KMS-11 (cell line): ENCODE measurements at regions not wholly inside any gene's neighbourhood (a gene's known extent, or its start where the extent isn't known, plus 50 kb on each side); places are given as distances from the start of the nearest gene placed in this dataset.
"Not testable (repeated sequence)": the region's sequence is repeated elsewhere in the genome, so short reads cannot be mapped to it uniquely, and the experiment has no call there.

Experiments
- H2AFZ ChIP-seq: fragments of 200-600 bp; sonication (generic); 2 replicates; pipeline ENCODE4 v1.6.1; 2016; ENCODE audit warnings: antibody characterized with exemption, mixed run types, low read depth
- H3K27ac ChIP-seq: fragments of 200-600 bp; sonication (generic); 2 replicates; pipeline ENCODE4 v1.6.1; 2016; ENCODE audit warnings: mild to moderate bottlenecking, mixed run types
- H3K27me3 ChIP-seq: fragments of 200-600 bp; sonication (generic); 2 replicates; pipeline ENCODE4 v1.6.1; 2017; ENCODE audit warnings: mild to moderate bottlenecking, low read depth, mixed run types, moderate library complexity; ENCODE audit not compliant: insufficient read depth
- H3K36me3 ChIP-seq: fragments of 200-600 bp; sonication (generic); 2 replicates; pipeline ENCODE4 v1.6.1; 2017; ENCODE audit warnings: mild to moderate bottlenecking, mixed run types; ENCODE audit not compliant: insufficient read depth
- H3K4me1 ChIP-seq: fragments of 200-600 bp; sonication (generic); 2 replicates; pipeline ENCODE4 v1.6.1; 2016; ENCODE audit warnings: mild to moderate bottlenecking, low read depth, mixed run types; ENCODE audit not compliant: poor library complexity, severe bottlenecking
- H3K4me2 ChIP-seq: fragments of 200-600 bp; sonication (generic); 2 replicates; pipeline ENCODE4 v1.7.0; 2016; ENCODE audit warnings: mild to moderate bottlenecking, mixed run types
- H3K4me3 ChIP-seq: fragments of 200-600 bp; sonication (generic); IDR thresholded peaks from 2 replicates; pipeline ENCODE4 v1.6.1; 2017; ENCODE audit warnings: low read depth, low read length, mixed read lengths; ENCODE audit not compliant: insufficient read depth
- H3K79me2 ChIP-seq: fragments of 200-600 bp; sonication (generic); 2 replicates; pipeline ENCODE4 v1.6.1; 2016; ENCODE audit warnings: low read depth, mixed run types; ENCODE audit not compliant: insufficient read depth
- H3K9ac ChIP-seq: fragments of 200-600 bp; sonication (generic); 2 replicates; pipeline ENCODE4 v1.6.1; 2016; ENCODE audit warnings: mild to moderate bottlenecking, mixed run types
- H4K20me1 ChIP-seq: fragments of 200-600 bp; sonication (generic); 2 replicates; pipeline ENCODE4 v1.6.1; 2016; ENCODE audit warnings: mild to moderate bottlenecking, mixed run types; ENCODE audit not compliant: insufficient read depth
- CTCF ChIP-seq: fragments of 200-600 bp; sonication (generic); conservative IDR thresholded peaks from 2 replicates; pipeline ENCODE4 v1.6.1; 2017; ENCODE audit warnings: low read depth, mild to moderate bottlenecking, antibody characterized with exemption, low read length, moderate library complexity, mixed read lengths

- Histone ChIP-seq H3K36me3 (no peaks in the 10 kb centered on the region), H3K27ac (no peak overlapping the region), H4K20me1 (no peaks in the 10 kb centered on the region), H2AFZ (no peak overlapping the region), H3K4me3 (no peak overlapping the region), H3K79me2 (no peaks in the 10 kb centered on the region), H3K27me3 (no peaks in the 10 kb centered on the region), H3K4me1 (no peaks in the 10 kb centered on the region), H3K4me2 (no peak overlapping the region), H3K9ac (no peak overlapping the region)
- TF ChIP-seq CTCF = no peak
Measured at GRCh38 chr12:131290255-131290959, 336.7 kb downstream of the ADGRD1 start.

- not testable (repeated sequence) for H3K9ac ChIP-seq, H2AFZ ChIP-seq, H3K4me1 ChIP-seq, H3K4me2 ChIP-seq, H3K79me2 ChIP-seq, H3K27ac ChIP-seq, H3K27me3 ChIP-seq, H3K4me3 ChIP-seq, H3K36me3 ChIP-seq, H4K20me1 ChIP-seq
Measured at GRCh38 chr12:131293071-131294015, 339.6 kb downstream of the ADGRD1 start.

- not testable (repeated sequence) for H3K27ac ChIP-seq, H2AFZ ChIP-seq, H3K27me3 ChIP-seq, H3K4me2 ChIP-seq, H3K4me3 ChIP-seq, H3K4me1 ChIP-seq, H3K9ac ChIP-seq, H3K36me3 ChIP-seq, H3K79me2 ChIP-seq, H4K20me1 ChIP-seq
Measured at GRCh38 chr12:131294716-131295115, 341.0 kb downstream of the ADGRD1 start.

- H3K27me3 ChIP-seq, H2AFZ ChIP-seq, H3K9ac ChIP-seq, H3K4me1 ChIP-seq, H3K4me2 ChIP-seq, H3K4me3 ChIP-seq, H3K27ac ChIP-seq, H3K36me3 ChIP-seq, H4K20me1 ChIP-seq, H3K79me2 ChIP-seq: not testable (repeated sequence)
Measured at GRCh38 chr12:131295117-131295516, 341.4 kb downstream of the ADGRD1 start.

GRCh38 chr12:131295559-131295958 lies 341.9 kb downstream of the ADGRD1 start:
- not testable (repeated sequence) for H3K4me3 ChIP-seq, H3K36me3 ChIP-seq, H3K27ac ChIP-seq, H3K4me1 ChIP-seq, H3K4me2 ChIP-seq, H4K20me1 ChIP-seq, H3K9ac ChIP-seq, H2AFZ ChIP-seq, H3K27me3 ChIP-seq, H3K79me2 ChIP-seq

- H2AFZ ChIP-seq, H3K79me2 ChIP-seq, H3K4me3 ChIP-seq, H3K4me1 ChIP-seq, H3K9ac ChIP-seq, H3K4me2 ChIP-seq, H4K20me1 ChIP-seq, H3K27ac ChIP-seq, H3K36me3 ChIP-seq, H3K27me3 ChIP-seq: not testable (repeated sequence)
Measured at GRCh38 chr12:131296136-131296535, 342.4 kb downstream of the ADGRD1 start.

- H4K20me1 ChIP-seq, H3K4me3 ChIP-seq, H3K79me2 ChIP-seq, H3K27ac ChIP-seq, H2AFZ ChIP-seq, H3K9ac ChIP-seq, H3K4me1 ChIP-seq, H3K4me2 ChIP-seq, H3K36me3 ChIP-seq, H3K27me3 ChIP-seq: not testable (repeated sequence)
Measured at GRCh38 chr12:131296651-131297050, 342.9 kb downstream of the ADGRD1 start.

GRCh38 chr12:131298526-131299369 lies 345.0 kb downstream of the ADGRD1 start:
- H4K20me1 ChIP-seq, H3K27ac ChIP-seq, H2AFZ ChIP-seq, H3K4me3 ChIP-seq, H3K36me3 ChIP-seq, H3K4me1 ChIP-seq, H3K4me2 ChIP-seq, H3K27me3 ChIP-seq, H3K79me2 ChIP-seq, H3K9ac ChIP-seq: not testable (repeated sequence)

GRCh38 chr12:131299370-131299701 lies 345.6 kb downstream of the ADGRD1 start:
- not testable (repeated sequence) for H4K20me1 ChIP-seq, H3K79me2 ChIP-seq, H3K9ac ChIP-seq, H3K4me3 ChIP-seq, H3K27ac ChIP-seq, H3K4me2 ChIP-seq, H3K4me1 ChIP-seq, H3K36me3 ChIP-seq, H2AFZ ChIP-seq, H3K27me3 ChIP-seq
